ENCODE measurements at regions not wholly inside any gene's neighbourhood (a gene's known extent, or its start where the extent isn't known, plus 50 kb on each side); places are given as distances from the start of the nearest gene placed in this dataset.

DNA sequence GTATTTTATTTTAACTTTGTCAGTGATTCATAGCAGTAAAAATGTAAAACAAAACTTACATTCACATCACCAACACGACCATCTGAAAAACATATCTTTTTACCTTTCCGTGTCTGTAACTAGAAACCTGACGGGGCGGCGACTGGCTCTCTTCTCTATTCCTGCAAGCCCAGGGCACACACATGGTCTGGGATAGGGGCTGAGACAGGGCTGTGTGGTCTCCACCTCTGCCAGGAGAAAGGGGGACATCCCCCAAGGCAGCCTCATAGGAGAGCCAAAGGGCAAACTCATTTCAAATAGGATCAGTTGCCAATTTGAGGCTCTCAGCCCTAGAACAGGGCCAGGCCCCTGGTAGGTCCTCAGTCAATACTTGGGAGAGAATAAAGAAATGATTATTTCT lies 359.4 kb downstream of the TCERG1L start:
- TF ChIP-seq, protein P1, sequence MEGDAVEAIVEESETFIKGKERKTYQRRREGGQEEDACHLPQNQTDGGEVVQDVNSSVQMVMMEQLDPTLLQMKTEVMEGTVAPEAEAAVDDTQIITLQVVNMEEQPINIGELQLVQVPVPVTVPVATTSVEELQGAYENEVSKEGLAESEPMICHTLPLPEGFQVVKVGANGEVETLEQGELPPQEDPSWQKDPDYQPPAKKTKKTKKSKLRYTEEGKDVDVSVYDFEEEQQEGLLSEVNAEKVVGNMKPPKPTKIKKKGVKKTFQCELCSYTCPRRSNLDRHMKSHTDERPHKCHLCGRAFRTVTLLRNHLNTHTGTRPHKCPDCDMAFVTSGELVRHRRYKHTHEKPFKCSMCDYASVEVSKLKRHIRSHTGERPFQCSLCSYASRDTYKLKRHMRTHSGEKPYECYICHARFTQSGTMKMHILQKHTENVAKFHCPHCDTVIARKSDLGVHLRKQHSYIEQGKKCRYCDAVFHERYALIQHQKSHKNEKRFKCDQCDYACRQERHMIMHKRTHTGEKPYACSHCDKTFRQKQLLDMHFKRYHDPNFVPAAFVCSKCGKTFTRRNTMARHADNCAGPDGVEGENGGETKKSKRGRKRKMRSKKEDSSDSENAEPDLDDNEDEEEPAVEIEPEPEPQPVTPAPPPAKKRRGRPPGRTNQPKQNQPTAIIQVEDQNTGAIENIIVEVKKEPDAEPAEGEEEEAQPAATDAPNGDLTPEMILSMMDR (conservative IDR thresholded peaks at IDR 0.05 in 1 of 2, IDR thresholded peaks at IDR 0.05 in 1 of 2; ENCODE audit: extremely low read depth in 1 of 2, insufficient read depth in 1 of 2, low read depth in 1 of 2, low read length in 2 of 2) = no peak
- no peak for TF ChIP-seq EZH2 (IDR thresholded peaks at IDR 0.05; ENCODE audit: borderline replicate concordance, low read length)
